SK-MEL-5 (cell line): ENCODE measurements at regions not wholly inside any gene's neighbourhood (a gene's known extent, or its start where the extent isn't known, plus 50 kb on each side); places are given as distances from the start of the nearest gene placed in this dataset.

Source experiments
- DNase-seq: peaks from one replicate; pipeline ENCODE4 v3.0.0-alpha.2; 2016; ENCODE audit warnings: low read depth, low spot score
- in situ Hi-C: cut with HindIII; loops from 2 replicates; pipeline ENCODE4 v1.10.0; 2016; ENCODE audit warnings: low sequenced_read_pairs, high pct_unique_total_duplicates, low pct_unique_long_range_greater_than_20kb

- in situ Hi-C loops, result no loop called here
- no peak for DNase-seq
These were observed 170.3 kb upstream of the NXPH2 start for GRCh38 chr2:138950486-138950885.

GRCh38 chr2:138949517-138949916, 169.3 kb upstream of the NXPH2 start:
- DNase-seq, result no peak
- in situ Hi-C loops, result no loop called here

- in situ Hi-C loops, result no loop called here
- no peak for DNase-seq
These were observed 167.9 kb upstream of the NXPH2 start for GRCh38 chr2:138948070-138948539.

GRCh38 chr2:138943470-138943869, 163.3 kb upstream of the NXPH2 start:
- in situ Hi-C loops, result no loop called here

GRCh38 chr2:138942466-138942865, 162.3 kb upstream of the NXPH2 start:
- in situ Hi-C loops, result no loop called here

More at GRCh38 chr2:138943470-138943869, 163.3 kb upstream of the NXPH2 start:
- no peak for DNase-seq

GRCh38 chr2:138931284-138932256, 151.4 kb upstream of the NXPH2 start:
- in situ Hi-C loops, result no loop called here
- no peak for DNase-seq

More at GRCh38 chr2:138942466-138942865, 162.3 kb upstream of the NXPH2 start:
- DNase-seq, result no peak

- in situ Hi-C loops, result no loop called here
- no peak for DNase-seq
These were observed 150.4 kb upstream of the NXPH2 start for GRCh38 chr2:138930571-138930970.

GRCh38 chr2:138928374-138929021, 148.3 kb upstream of the NXPH2 start:
- DNase-seq, result no peak
- in situ Hi-C loops, result no loop called here

- peak; percentile 36 for DNase-seq
- in situ Hi-C loops, result no loop called here
These were observed 142.9 kb upstream of the NXPH2 start for GRCh38 chr2:138922973-138923563.

GRCh38 chr2:138919120-138919747, 139.0 kb upstream of the NXPH2 start:
- no peak for DNase-seq

GRCh38 chr2:138910427-138910826, 130.2 kb upstream of the NXPH2 start:
- in situ Hi-C loops, result no loop called here
- no peak for DNase-seq

More at GRCh38 chr2:138919120-138919747, 139.0 kb upstream of the NXPH2 start:
- in situ Hi-C loops, result no loop called here

GRCh38 chr2:138906549-138906948, 126.4 kb upstream of the NXPH2 start:
- in situ Hi-C loops, result no loop called here

GRCh38 chr2:138902239-138902871, 122.2 kb upstream of the NXPH2 start:
- in situ Hi-C loops, result no loop called here

More at GRCh38 chr2:138906549-138906948, 126.4 kb upstream of the NXPH2 start:
- no peak for DNase-seq

GRCh38 chr2:138901530-138901929, 121.3 kb upstream of the NXPH2 start:
- in situ Hi-C loops, result no loop called here
- DNase-seq, result no peak

More at GRCh38 chr2:138902239-138902871, 122.2 kb upstream of the NXPH2 start:
- no peak for DNase-seq

GRCh38 chr2:138898855-138899254, 118.7 kb upstream of the NXPH2 start:
- in situ Hi-C loops, result no loop called here
- no peak for DNase-seq

GRCh38 chr2:138897274-138897673, 117.1 kb upstream of the NXPH2 start:
- in situ Hi-C loops, result no loop called here

GRCh38 chr2:138893746-138894145, 113.6 kb upstream of the NXPH2 start:
- in situ Hi-C loops, result no loop called here
- no peak for DNase-seq

More at GRCh38 chr2:138897274-138897673, 117.1 kb upstream of the NXPH2 start:
- no peak for DNase-seq
